Liver (tissue), 8 donors: ENCODE measurements at regions not wholly inside any gene's neighbourhood (a gene's known extent, or its start where the extent isn't known, plus 50 kb on each side); places are given as distances from the start of the nearest gene placed in this dataset.

ENCODE experiments used
- DNase-seq: peaks from one replicate; pipeline ENCODE4 v3.0.0-alpha.2; 2017; ENCODE audit warnings: low spot score
- H3K27ac ChIP-seq, 2 donors: one replicate each; pipeline ENCODE4 v1.7.0; 2013; ENCODE audit warnings: inconsistent platforms in 2 of 2, low read length in 2 of 2, control low read depth in 1 of 2, low read depth in 1 of 2, mild to moderate bottlenecking in 1 of 2
- H3K27me3 ChIP-seq, 4 donors: one replicate each; pipeline versions ENCODE4 v1.6.1 to v1.7.0; 2013; ENCODE audit warnings: low read length in 3 of 4, inconsistent platforms in 1 of 4, mild to moderate bottlenecking in 1 of 4, moderate library complexity in 1 of 4; ENCODE audit not compliant: control insufficient read depth in 4 of 4, insufficient read depth in 4 of 4
- H3K36me3 ChIP-seq, 4 donors: one replicate each; pipeline versions ENCODE4 v1.6.1 to v1.7.0; 2013; ENCODE audit warnings: low read length in 3 of 4, mild to moderate bottlenecking in 3 of 4, low read depth in 1 of 4, moderate library complexity in 1 of 4; ENCODE audit not compliant: control insufficient read depth in 4 of 4, insufficient read depth in 3 of 4
- H3K4me1 ChIP-seq, 4 donors: one replicate each; pipeline versions ENCODE4 v1.6.1 to v1.7.0; 2013; ENCODE audit warnings: low read length in 3 of 4, mild to moderate bottlenecking in 3 of 4, moderate library complexity in 1 of 4; ENCODE audit not compliant: control insufficient read depth in 4 of 4, insufficient read depth in 4 of 4
- H3K4me3 ChIP-seq, 3 donors: one replicate each; pipeline versions ENCODE4 v1.6.1 to v1.7.0; 2013; ENCODE audit warnings: low read length in 3 of 3, control low read depth in 1 of 3, low read depth in 1 of 3, mild to moderate bottlenecking in 1 of 3
- H3K9ac ChIP-seq, 2 donors: one replicate each; pipeline ENCODE4 v1.7.0; 2013; ENCODE audit warnings: low read length in 2 of 2, mild to moderate bottlenecking in 2 of 2, moderate library complexity in 2 of 2, control low read depth in 1 of 2, low read depth in 1 of 2
- H3K9me3 ChIP-seq, 4 donors: one replicate each; pipeline versions ENCODE4 v1.6.1 to v1.7.0; 2013; ENCODE audit warnings: low read length in 3 of 4; ENCODE audit not compliant: control insufficient read depth in 4 of 4
- ATF3 ChIP-seq: IDR thresholded peaks from 2 replicates; pipeline ENCODE4 v1.6.1; 2016; ENCODE audit warnings: antibody characterized with exemption
- CTCF ChIP-seq: fragments of 150-350 bp; IDR thresholded peaks from 2 replicates; pipeline ENCODE4 v1.5.1; 2017; ENCODE audit warnings: improper control_type of control experiment, low read depth, low read length; ENCODE audit not compliant: missing input control
- EGR1 ChIP-seq, 2 donors: IDR thresholded peaks; 2 replicates each; pipeline ENCODE4 v1.6.1; 2016 to 2018; ENCODE audit warnings: antibody characterized with exemption in 2 of 2, low read depth in 2 of 2
- FOXA1 ChIP-seq: IDR thresholded peaks from 2 replicates; pipeline ENCODE4 v1.6.1; 2016; ENCODE audit warnings: antibody characterized with exemption
- FOXA2 ChIP-seq: IDR thresholded peaks from 2 replicates; pipeline ENCODE4 v1.6.1; 2016; ENCODE audit warnings: antibody characterized with exemption
- GABPA ChIP-seq, 2 donors: IDR thresholded peaks in 1 of 2; conservative IDR thresholded peaks in 1 of 2; 2 replicates each; pipeline ENCODE4 v1.6.1; 2016; ENCODE audit warnings: antibody characterized with exemption in 2 of 2, mild to moderate bottlenecking in 1 of 2, moderate library complexity in 1 of 2
- HNF4A ChIP-seq, 2 donors: conservative IDR thresholded peaks; 2 replicates each; pipeline ENCODE4 v1.6.1; 2016; ENCODE audit warnings: antibody characterized with exemption in 2 of 2, mild to moderate bottlenecking in 2 of 2
- HNF4G ChIP-seq: IDR thresholded peaks from 2 replicates; pipeline ENCODE4 v1.6.1; 2016; ENCODE audit warnings: antibody characterized with exemption
- JUND ChIP-seq, 2 donors: IDR thresholded peaks; 2 replicates each; pipeline ENCODE4 v1.6.1; 2016; ENCODE audit warnings: antibody characterized with exemption in 2 of 2
- MAX ChIP-seq: IDR thresholded peaks from 2 replicates; pipeline ENCODE4 v1.6.1; 2016; ENCODE audit warnings: antibody characterized with exemption
- NR2F2 ChIP-seq: IDR thresholded peaks from 2 replicates; pipeline ENCODE4 v1.6.1; 2016; ENCODE audit warnings: antibody characterized with exemption
- RAD21 ChIP-seq, 2 donors: IDR thresholded peaks; 2 replicates each; pipeline ENCODE4 v1.6.1; 2016; ENCODE audit warnings: antibody characterized with exemption in 2 of 2, mild to moderate bottlenecking in 2 of 2
- REST ChIP-seq: IDR thresholded peaks from 2 replicates; pipeline ENCODE4 v1.6.1; 2016; ENCODE audit warnings: antibody characterized with exemption, mild to moderate bottlenecking
- RXRA ChIP-seq, 2 donors: IDR thresholded peaks; 2 replicates each; pipeline ENCODE4 v1.6.1; 2017 to 2018; ENCODE audit warnings: antibody characterized with exemption in 2 of 2, mild to moderate bottlenecking in 1 of 2
- SP1 ChIP-seq: IDR thresholded peaks from 2 replicates; pipeline ENCODE4 v1.6.1; 2018; ENCODE audit warnings: antibody characterized with exemption, mild to moderate bottlenecking
- TAF1 ChIP-seq: conservative IDR thresholded peaks from 2 replicates; pipeline ENCODE4 v1.6.1; 2016; ENCODE audit warnings: antibody characterized with exemption, mild to moderate bottlenecking
- YY1 ChIP-seq: IDR thresholded peaks from 2 replicates; pipeline ENCODE4 v1.6.1; 2016; ENCODE audit warnings: antibody characterized with exemption, mild to moderate bottlenecking
- ZBTB33 ChIP-seq: IDR thresholded peaks from 2 replicates; pipeline ENCODE4 v1.6.1; 2016; ENCODE audit warnings: antibody characterized with exemption
- WGBS: extraction: QIAGEN DNeasy Blood & Tissue Kit; methylation state at CpG from one replicate; pipeline ENCODE4 v1.1.7; 2013; 5-methylcytosine and 5-hydroxymethylcytosine counted together
- donor health status: healthy.
- donor health status: healthy.
- donor health status: healthy.
- donor health status: healthy.
- donor health status: healthy.

GRCh38 chr5:13533833-13534232 lies 410.7 kb downstream of the DNAH5 start (continued):
- TF ChIP-seq ZBTB33: no peak
- no peak for TF ChIP-seq CTCF
- no peak for TF ChIP-seq RXRA (IDR thresholded peaks at IDR 0.05)
- TF ChIP-seq JUND (IDR thresholded peaks at IDR 0.05): no peak
- no peak for TF ChIP-seq NR2F2

GRCh38 chr5:13529300-13529699 lies 415.2 kb downstream of the DNAH5 start:
- no peak for DNase-seq
- Histone ChIP-seq H3K9me3 (no peaks in the 10 kb centered on the region), H3K27me3 (no peaks in the 10 kb centered on the region), H3K4me1 (no peaks in the 10 kb centered on the region), H3K27ac (no peak overlapping the region), H3K36me3 (no peaks in the 10 kb centered on the region), H3K4me3 (no peak overlapping the region), H3K9ac (no peak overlapping the region)
- no peak for TF ChIP-seq ATF3
- no peak for TF ChIP-seq RAD21 (IDR thresholded peaks at IDR 0.05)
- TF ChIP-seq RXRA (IDR thresholded peaks at IDR 0.05): no peak
- no peak for TF ChIP-seq REST
- no peak for TF ChIP-seq CTCF
- TF ChIP-seq ZBTB33: no peak
- TF ChIP-seq JUND (IDR thresholded peaks at IDR 0.05): no peak
- TF ChIP-seq HNF4G: no peak
- TF ChIP-seq EGR1 (IDR thresholded peaks at IDR 0.05; ENCODE audit: low read depth in 2 of 2): no peak
- TF ChIP-seq GABPA (IDR thresholded peaks at IDR 0.05 in 1 of 2, conservative IDR thresholded peaks at IDR 0.05 in 1 of 2): no peak
- no peak for TF ChIP-seq NR2F2
- TF ChIP-seq FOXA1: no peak
- TF ChIP-seq SP1: no peak
- TF ChIP-seq YY1: no peak
- TF ChIP-seq TAF1: no peak
- no peak for TF ChIP-seq MAX
- no peak for TF ChIP-seq HNF4A (conservative IDR thresholded peaks at IDR 0.05)
- no peak for TF ChIP-seq FOXA2
- WGBS: 70% methylated on average over 1 of the region's 1 CpG
